GM21619 (cell line): ENCODE measurements at regions not wholly inside any gene's neighbourhood (a gene's known extent, or its start where the extent isn't known, plus 50 kb on each side); places are given as distances from the start of the nearest gene placed in this dataset.
A peak's percentile ranks its signal among the peaks of the same experiment; 100 is the strongest.

Source experiments
- ATAC-seq: cut with Tn5 transposase; IDR thresholded peaks from one replicate; pipeline ENCODE4 v1.9.1; 2021; ENCODE audit not compliant: unreplicated experiment

- no peak for ATAC-seq
Observed at GRCh38 chr12:90170740-90171139, 462.1 kb upstream of the ATP2B1 start.

GRCh38 chr12:90167518-90168208 lies 459.0 kb upstream of the ATP2B1 start:
- no peak for ATAC-seq

- no peak for ATAC-seq
Observed at GRCh38 chr12:90166671-90167070, 458.0 kb upstream of the ATP2B1 start.

- ATAC-seq, result no peak
Observed at GRCh38 chr12:90166012-90166411, 457.4 kb upstream of the ATP2B1 start.

- no peak for ATAC-seq
Observed at GRCh38 chr12:90163975-90164374, 455.3 kb upstream of the ATP2B1 start.

- no peak for ATAC-seq
Observed at GRCh38 chr12:90153827-90154226, 445.2 kb upstream of the ATP2B1 start.

GRCh38 chr12:90152897-90153624 lies 444.4 kb upstream of the ATP2B1 start:
- ATAC-seq, result no peak

GRCh38 chr12:90151491-90152015 lies 442.9 kb upstream of the ATP2B1 start:
- no peak for ATAC-seq

GRCh38 chr12:90149453-90149852 lies 440.8 kb upstream of the ATP2B1 start:
- no peak for ATAC-seq

- ATAC-seq, result no peak
Observed at GRCh38 chr12:90129366-90130030, 420.9 kb upstream of the ATP2B1 start.

GRCh38 chr12:90128526-90128925 lies 419.9 kb upstream of the ATP2B1 start:
- ATAC-seq, result no peak

- no peak for ATAC-seq
Observed at GRCh38 chr12:90126125-90126524, 417.5 kb upstream of the ATP2B1 start.

- ATAC-seq, result no peak
Observed at GRCh38 chr12:90124914-90125313, 416.3 kb upstream of the ATP2B1 start.

GRCh38 chr12:90124289-90124688 lies 415.7 kb upstream of the ATP2B1 start:
- no peak for ATAC-seq

GRCh38 chr12:90122681-90123080 lies 414.0 kb upstream of the ATP2B1 start:
- ATAC-seq, result no peak

GRCh38 chr12:90120627-90121026 lies 412.0 kb upstream of the ATP2B1 start:
- no peak for ATAC-seq

GRCh38 chr12:90112666-90113065 lies 404.0 kb upstream of the ATP2B1 start:
- ATAC-seq, result no peak

GRCh38 chr12:90111791-90112580 lies 403.3 kb upstream of the ATP2B1 start:
- no peak for ATAC-seq

- ATAC-seq, result no peak
Observed at GRCh38 chr12:90106568-90106967, 397.9 kb upstream of the ATP2B1 start.

- peak; percentile 72 for ATAC-seq
Observed at GRCh38 chr12:90102957-90103652, 394.5 kb upstream of the ATP2B1 start.
